GM19023 (cell line): ENCODE measurements at regions not wholly inside any gene's neighbourhood (a gene's known extent, or its start where the extent isn't known, plus 50 kb on each side); places are given as distances from the start of the nearest gene placed in this dataset.

Experiments
- ATAC-seq: cut with Tn5 transposase; IDR thresholded peaks from one replicate; pipeline ENCODE4 v1.9.1; 2021; ENCODE audit warnings: mild to moderate bottlenecking, moderate library complexity; ENCODE audit not compliant: unreplicated experiment

DNA sequence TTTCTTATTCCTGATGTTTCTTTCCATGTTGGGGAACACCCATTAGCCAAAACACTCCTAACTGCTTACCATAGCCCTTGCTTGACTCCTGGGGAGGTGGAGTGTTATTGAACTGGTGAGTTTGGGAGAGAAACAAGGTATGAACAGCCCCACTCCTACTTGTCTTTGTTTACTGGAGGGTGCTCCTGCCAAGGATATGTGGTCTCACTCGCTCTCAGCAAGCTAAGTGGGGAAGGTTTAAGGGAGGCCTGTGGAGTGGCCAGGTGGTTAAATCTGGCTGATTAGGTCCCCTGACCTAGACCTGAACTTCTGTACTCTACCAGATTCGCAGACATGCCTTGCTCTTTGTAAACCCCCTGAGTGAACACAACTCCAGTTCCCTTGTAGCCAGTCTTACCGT is 300.1 kb downstream of the PTEN start:
- ATAC-seq = no peak

DNA sequence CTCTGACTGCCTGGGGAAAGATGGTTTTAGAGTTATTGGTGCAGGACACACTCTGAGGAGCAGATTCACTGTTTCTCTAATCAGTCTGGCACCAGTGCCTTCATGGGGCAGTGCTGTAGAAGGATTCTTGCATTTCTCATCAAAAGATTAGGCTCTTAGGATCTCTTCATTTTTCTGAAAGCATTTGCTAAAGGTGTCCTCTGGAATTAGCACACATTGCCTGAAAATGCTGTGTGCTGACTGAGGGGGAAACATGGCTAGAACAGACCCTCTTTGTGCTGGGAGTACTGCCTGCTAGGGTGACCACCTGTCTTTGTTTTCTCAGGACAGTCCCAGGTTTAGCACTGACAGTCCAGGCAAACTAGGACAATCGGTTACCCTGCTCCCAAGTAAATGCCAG is 301.0 kb downstream of the PTEN start:
- ATAC-seq = no peak

DNA sequence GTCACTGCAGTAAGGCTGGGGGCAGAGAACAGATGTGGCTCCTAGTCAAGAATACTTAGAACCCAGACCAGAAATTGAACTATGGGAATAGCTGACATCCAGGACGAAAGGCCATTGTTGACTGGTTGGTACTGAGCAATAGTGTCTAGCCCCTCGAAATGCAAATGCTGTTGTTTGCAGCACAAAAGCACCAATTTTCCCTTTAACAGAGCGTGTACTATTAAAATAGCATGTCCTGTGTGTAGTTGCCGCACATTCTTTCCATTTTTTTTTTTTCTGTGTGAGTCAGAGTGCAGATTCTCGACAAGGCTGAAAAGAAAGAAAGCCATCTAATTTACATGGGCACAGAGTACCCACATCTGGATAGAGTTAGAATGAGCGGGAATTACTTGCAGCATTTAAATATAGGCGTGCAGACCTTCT is 302.4 kb downstream of the PTEN start:
- ATAC-seq = no peak

DNA sequence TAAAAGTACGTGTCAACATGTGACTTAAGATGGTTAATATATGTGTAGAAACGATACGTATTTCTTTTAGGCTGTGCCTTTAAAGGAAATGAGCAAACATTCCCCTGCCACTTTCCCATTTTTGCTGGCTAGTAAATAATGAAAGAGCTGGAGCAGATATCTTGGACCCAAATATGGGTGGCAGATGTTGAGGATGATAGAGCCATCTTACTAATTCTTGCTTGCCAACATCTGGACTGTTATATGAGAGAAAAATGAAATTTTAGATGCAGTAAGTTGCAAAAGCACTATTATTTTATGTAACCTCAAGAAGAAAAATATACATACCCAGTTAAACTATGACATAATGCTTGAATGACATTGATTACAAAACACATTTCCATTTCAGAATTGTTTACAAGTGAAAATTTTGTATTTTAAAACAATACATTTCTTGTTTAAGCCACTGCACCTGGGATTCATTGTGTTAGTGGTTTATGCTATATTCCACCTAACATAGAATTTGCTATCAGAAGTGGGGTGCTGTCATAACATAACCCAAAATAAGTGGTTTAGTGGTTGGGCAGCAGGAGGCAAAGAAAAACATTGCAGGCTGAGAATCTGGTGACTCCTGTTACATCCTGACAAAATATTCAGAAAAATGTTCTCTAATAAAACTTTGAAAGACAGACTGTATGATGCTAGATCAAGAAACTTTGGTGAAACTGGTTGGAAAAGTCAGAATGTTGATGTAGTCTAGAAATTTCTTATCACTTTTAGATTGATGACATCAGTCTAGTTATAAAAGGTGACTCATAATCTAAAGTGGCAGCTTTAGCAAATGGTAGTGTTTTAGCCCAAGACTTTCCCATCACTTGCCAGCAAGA is 305.0 kb downstream of the PTEN start:
- no peak for ATAC-seq

DNA sequence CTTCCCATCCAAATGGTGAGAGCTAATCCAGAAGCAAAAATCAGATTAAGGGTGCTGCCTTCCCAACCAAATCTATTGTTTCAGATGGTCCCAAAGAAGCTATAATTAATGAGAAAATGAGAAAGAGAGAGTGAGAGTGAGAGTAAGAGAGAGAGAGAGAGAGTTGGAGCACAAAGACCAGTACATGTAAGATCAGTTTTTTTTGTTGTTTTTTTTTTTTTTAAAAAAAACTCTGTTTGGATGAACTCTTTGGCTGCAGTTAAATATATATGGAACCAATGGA is 305.6 kb downstream of the PTEN start:
- ATAC-seq = no peak

DNA sequence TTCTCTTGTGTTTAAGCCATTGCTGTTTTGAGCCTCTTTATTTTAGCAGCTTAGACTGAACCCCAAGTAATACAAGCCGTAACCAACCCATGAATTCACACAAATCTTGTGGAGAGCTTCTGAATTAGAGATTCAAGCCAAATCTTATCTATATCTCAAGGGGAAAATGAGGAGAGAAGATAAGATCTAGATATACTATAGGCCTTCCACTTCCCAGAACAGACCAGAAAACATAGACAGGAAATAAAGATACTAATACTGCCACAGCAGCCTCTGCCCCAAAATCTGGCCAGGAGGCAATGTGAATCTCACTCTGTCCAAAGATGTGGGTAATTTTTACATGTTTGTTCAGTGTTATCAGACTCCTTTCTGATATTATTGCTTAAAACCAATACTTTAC is 307.2 kb downstream of the PTEN start:
- no peak for ATAC-seq

DNA sequence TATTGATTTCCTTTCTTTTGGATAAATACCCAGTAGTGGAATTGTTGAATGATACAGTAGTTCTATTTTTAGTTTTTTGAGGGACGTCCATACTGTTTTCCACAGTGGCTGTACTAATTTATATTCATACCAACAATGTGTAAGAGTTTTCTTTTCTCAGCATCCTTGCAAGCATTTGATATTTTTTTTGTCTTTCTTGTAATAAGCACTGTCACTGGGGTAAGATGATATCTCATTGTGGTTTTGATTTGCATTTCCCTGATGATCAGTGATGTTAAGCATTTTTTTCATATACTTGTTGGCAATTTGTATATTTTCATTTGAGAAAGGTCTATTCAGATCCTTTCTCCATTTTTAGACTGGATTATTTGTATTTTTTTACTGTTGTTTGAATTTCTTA is 308.7 kb downstream of the PTEN start:
- ATAC-seq = no peak

DNA sequence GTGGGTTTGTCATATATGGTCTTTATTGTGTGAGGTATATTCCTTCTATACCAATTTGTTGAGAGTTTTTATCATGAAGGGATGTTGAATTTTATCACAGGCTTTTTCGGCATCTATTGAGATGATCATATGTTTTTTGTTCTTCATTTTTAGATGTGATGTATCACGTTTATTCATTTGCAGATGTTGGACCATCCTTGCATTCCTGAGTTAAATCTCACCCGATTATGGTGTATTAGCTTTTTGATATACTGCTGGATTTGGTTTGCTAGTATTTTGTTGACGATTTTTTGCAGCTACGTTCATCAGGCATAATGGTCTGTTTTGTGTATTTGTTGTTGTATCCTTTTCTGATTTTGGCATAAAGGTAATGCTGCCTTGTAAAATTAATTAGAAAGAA is 311.0 kb downstream of the PTEN start:
- ATAC-seq = no peak

DNA sequence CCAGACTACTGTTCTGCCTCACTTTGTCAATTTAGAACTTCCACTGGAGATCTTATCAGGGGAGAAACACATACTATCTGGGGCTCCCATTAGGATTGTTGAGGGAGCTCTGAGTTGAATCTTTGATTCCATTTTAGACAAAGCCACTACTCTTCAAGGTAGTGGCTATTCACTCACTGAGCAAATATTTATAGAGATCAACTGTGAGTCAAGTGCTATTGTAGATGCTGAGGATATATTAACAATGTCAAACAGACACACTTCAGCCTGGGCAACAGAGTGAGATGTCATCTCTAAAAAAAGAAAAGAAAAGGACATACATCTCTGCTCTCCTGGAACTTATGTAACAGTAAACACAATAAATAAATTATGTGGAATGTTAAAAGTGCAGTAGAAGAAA is 315.3 kb downstream of the PTEN start:
- no peak for ATAC-seq

DNA sequence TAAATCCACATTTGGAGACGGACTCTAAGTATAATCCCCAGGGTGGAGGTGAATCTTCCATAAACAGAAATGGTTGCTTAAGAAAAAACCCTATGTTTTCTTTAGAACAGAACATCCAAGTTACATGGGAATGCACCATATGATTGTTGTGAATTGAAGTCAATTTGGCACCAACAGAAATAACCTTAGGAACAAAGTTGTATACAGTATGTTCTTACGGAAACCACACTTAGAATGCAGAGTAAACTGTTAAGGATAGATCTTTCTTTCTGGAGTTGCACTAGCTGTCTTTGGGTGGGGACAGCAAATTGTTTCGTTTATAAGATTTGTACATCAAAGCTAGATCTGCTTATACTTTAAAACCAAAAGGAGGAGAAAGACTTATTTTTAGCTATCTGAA is 316.4 kb downstream of the PTEN start:
- no peak for ATAC-seq

DNA sequence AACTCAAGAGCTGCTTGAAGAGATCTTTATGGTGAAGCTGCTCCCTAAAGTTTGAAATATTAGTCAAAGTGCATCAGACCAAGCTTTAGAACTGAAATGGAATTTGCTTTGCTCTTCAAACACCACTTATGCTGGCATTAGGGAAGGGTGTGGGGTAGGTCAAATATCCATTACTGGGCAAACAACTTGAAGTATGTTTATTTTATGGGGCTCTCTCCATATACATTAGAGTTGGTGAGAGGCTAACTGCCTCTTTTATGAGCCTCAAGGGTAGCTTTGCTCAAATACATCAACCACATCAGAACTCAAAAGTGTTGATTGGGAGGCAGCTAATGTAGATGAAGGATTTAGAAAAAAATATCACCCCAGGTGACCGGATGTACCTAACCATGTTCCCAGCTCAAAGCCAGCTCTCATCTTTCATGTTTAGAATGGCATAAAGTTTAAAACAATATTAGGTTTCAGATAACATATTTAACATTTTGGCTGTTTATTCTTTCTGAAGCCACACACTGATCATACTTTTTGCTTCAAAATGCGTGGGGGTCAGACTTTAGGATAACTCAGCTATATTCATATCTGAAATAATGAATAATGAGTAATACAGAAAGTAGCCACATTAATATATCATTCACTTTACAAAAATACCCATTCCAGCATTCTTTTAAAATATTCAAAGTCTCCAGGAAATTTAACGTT is 318.6 kb downstream of the PTEN start:
- no peak for ATAC-seq

DNA sequence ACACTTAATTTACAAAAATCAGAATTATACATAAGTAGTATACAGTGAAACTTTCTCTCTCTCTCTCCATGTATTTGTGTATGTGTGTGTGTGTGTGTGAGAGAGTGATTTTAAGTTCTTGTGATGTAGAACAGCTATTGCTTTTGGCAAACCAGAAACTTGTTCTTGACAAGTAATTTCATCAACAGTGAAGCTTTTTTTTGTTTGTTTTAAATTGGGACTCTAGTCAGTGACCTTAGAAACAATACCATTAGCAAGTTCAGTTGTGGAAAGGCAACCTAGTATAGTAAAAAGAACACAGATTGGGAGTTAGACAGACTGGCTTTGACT is 319.1 kb downstream of the PTEN start:
- ATAC-seq = no peak

DNA sequence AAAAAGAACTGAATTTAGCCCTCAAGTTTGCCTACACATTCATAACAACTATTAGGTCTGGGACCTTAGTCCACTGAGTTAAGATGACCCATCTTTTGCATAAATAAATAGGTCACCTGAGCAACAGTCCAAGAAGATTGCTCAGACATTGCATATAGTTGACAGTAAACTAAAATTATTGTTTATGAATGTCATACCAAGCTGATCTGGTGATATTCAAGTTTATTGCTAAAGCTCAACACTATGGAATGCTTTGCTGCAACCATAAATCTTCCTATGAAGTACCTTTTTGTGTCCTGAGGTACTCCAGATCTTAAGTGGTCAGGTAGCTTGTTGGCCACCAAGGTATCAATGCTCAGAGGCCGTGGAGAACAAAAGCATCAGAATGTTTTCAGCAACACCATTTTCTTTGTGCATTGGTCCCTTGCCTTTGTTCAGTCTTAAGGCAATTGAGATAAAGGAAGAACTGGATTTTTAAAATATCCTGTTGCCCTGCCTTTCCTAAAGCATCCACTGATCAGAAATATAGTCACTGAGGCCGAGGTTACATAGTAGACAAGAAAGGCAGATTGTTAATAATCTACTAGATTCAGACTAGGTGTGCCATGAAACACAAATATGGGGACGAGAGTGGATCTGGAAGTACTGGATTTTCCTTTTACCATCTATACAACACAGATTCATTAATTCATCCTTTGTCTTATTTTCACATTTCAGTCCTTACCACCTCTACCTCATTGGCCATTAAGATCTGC is 321.3 kb downstream of the PTEN start:
- ATAC-seq = no peak

DNA sequence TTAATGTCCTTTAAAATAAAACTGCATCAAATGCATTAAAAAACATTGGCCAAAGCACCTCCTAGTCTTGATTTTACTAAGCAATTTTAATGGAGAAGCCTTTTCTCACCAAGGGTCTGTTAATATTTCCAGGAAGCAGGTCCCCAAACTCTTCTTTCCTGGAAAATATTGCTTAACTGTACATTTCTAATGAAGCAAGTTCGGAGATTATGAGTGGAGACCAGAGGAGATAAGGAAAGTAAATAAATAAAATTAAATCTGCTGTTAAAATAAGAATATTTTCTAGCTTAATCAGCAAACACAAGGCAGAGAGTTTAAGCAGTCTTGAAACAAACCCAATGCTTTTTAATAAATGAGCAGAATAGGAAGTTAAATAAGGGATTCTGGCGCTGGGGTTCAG is 322.4 kb downstream of the PTEN start:
- ATAC-seq = no peak

DNA sequence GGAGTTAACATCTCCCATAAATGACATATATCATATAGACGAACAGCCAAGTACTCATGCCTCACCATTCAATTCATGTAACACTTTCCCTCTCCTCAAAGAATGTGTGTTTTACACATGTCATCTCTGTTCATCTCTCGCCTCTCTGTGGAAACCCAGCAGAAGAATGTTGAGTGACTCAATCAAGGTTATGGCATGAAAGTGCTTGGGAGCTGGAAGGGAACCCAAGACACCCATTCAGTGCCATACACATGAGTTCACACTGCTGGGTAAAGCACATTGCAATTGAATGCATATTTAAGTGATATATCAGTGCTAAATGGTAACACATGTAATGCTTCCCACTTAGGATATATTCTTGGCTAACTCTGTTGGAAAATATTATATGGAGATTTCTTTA is 322.9 kb downstream of the PTEN start:
- ATAC-seq = no peak

DNA sequence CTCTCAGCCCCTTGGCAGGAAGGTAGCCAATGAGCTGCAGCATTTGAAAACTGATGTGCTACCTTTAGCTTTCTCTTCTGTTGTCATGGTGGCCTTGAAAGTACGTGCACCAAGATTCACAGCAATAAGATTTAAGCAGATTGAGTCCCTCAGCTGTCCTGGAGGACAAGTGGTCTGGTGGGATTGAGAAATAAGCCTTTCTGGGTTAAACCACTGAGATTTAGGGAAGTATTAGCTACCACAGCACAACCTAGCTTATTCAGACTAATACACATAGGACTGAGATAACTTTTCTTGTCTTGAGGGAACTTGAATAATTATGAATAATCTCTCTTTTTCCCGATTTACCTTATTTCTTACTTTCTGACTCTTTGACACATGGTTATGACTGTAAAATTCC is 324.0 kb downstream of the PTEN start:
- ATAC-seq = no peak

DNA sequence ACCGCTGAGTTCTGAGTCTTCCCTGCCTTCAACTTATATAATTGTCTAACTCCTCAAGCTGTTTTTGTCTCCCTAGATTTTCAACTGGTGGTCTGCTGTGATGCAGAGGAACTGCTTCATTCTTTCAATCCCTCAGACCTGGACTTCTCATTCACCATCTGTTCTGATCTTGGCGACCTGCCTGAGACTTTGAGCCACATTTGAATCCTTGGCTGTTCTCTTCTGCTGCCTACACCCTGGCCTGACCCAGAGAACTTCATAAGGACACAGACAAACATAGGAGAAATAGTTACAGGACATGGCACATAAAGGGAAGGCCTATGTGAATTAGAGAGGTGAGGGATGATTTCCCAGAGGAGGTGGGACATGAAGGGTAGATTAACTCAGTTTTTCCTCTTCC is 326.7 kb downstream of the PTEN start:
- no peak for ATAC-seq

DNA sequence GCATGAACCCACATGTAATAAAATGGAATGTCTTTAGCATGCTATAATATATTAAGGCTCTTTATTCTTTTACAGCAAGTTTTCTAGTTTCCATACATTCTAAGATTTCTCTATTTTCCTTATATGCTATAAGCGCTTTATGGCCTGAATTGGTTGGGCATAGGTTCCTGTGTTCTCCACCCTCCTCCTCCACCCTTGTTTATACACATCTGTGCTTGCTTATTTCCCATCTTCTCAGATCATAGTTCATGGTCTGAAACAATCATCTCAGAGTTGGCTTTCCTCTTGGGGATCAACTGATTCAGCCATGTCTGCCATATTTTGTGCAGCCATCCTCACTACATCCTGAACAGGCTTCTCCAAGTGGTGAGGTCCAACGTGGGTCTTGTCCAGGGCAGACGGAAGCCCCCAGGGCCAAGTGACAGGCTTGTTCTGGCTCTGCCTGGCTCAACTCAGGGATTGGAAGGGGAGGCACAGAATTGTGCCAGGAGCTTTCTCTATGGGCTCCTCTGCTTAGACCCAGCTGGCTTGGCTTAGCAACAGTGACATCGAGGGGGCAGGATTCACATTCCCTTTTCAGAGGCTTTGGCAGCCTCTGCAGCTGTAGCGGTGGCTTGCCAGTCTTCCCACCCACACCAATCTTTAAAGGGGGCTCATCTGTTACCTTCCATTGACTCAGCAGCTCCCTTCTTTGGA is 327.3 kb downstream of the PTEN start:
- no peak for ATAC-seq

DNA sequence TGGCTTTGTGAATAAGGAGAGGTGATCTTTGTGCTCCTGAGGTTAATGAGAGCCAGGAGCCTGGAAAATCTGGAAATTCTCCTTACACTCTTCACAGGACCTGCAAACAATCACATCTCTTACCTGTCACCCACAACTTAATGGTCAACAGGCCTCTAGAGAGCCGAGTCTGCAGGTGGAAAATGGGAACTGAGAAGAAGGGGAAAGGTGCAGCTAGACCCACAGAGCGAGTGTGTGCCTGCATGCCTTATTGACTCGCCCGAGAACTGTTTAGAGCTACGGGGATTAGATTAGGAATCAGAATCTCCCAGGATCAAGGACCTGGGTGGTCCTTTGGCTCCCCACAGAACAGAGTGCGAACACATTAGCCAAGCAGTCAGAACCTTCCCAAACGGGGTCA is 329.6 kb downstream of the PTEN start:
- no peak for ATAC-seq

DNA sequence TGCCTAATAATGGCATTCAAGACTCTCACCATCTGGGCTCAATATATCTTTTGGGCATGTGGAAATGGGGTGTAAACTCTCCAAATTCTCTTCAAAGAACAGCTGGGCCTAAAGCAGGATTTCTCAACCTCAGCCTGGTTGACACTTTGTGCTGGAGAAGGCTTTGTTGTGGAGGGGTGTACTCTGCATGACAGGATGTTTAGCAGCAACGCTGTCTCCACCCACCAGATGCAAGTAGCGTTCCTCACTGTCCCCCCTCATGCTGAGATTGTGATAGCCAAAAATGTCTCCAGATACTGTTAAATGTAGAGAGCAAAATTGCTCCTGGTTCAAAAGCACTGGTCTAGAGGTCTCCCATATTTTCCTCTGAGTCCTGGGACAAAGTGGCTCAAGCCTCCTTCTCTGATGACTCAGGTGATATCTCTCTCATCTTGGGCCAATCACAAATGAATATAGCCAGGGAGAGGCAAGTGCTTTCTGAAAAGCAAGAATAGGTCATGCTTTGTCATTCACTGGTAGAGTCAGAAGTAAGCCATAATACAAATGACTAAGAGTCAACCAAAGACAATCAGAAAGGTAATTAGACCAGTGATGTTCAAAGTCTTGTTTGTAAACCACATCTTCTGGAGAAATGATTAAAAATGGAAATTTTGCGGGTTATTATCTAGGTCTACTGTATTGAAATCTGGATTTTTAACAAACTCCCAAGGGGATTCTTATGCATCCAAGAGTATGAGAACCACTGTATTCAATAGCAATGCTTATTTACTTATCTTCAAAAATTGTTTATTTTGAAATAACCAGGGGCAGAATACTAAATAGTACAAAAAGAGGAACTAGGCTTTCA is 330.8 kb downstream of the PTEN start:
- no peak for ATAC-seq

DNA sequence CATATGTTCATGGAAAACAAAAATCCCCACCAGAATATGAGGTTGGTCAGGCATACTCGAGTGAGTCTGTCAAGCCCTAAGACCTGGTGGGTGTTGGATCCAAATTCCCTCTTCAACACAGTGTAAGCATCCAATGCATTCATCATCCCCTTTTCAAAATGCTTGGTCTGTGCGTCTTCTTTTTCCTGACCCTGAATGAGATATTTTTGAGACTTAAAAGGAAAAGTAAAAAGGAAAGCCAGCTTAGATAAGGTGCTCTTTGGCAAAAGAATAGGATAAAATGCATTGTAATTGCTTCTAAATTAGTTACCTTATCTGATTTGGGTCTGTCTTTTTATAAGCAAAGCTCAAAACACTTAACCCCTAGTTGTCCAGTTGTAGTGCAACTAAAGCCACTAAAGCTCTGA is 331.5 kb downstream of the PTEN start:
- ATAC-seq = no peak
